SK-N-SH (cell line): ENCODE measurements at regions not wholly inside any gene's neighbourhood (a gene's known extent, or its start where the extent isn't known, plus 50 kb on each side); places are given as distances from the start of the nearest gene placed in this dataset.

Experiments used
- EP300 ChIP-seq, 2 experiments: IDR thresholded peaks; 2 replicates each; pipeline versions ENCODE4 v1.4.0 to v1.6.1; 2012; ENCODE audit warnings: borderline replicate concordance in 1 of 2, low read depth in 1 of 2, low read length in 1 of 2
- TF ChIP-seq, protein P1 (sequence below): IDR thresholded peaks from 2 replicates; pipeline ENCODE4 v1.4.0; 2012; ENCODE audit warnings: low read depth, borderline replicate concordance
- TF ChIP-seq, protein P2 (sequence below): fragments of 200-600 bp; sonication (generic); IDR thresholded peaks from 2 replicates; pipeline ENCODE4 v1.6.1; 2017; ENCODE audit warnings: antibody characterized with exemption, mild to moderate bottlenecking, moderate library complexity

DNA sequence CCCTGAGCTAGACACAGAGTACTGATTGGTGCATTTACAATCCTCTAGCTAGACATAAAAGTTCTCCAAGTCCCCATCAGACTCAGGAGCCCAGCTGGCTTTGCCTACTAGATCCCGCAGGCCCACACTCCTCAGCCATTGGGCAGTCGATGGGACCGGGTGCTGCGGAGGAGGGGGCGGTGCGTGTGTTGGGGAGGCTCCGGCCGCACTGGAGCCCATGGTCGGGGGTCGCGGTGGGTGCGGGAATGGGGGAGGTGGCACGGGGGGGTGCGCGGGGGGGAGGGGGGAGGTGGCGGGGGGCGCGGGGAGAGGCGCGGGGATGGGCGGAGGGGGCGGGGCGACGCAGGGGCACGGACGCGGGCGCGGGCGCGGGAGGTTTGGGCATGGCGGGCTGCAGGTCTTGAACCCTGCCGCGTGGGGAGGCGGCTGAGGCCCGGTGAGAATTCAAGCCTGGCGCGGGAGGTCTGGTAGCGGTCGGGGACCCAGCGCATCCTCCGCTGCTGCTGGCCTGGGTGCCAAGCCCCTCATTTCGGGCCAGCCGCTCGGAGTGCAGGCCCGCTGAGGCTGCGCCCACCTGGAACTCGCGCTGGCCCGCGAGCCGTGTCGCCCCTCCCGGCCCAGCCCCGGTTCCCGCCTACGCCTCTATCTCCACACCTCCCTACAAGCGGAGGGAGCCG is 674.1 kb downstream of the SLITRK5 start:
- TF ChIP-seq, protein P1, sequence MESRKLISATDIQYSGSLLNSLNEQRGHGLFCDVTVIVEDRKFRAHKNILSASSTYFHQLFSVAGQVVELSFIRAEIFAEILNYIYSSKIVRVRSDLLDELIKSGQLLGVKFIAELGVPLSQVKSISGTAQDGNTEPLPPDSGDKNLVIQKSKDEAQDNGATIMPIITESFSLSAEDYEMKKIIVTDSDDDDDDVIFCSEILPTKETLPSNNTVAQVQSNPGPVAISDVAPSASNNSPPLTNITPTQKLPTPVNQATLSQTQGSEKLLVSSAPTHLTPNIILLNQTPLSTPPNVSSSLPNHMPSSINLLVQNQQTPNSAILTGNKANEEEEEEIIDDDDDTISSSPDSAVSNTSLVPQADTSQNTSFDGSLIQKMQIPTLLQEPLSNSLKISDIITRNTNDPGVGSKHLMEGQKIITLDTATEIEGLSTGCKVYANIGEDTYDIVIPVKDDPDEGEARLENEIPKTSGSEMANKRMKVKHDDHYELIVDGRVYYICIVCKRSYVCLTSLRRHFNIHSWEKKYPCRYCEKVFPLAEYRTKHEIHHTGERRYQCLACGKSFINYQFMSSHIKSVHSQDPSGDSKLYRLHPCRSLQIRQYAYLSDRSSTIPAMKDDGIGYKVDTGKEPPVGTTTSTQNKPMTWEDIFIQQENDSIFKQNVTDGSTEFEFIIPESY = no peak
- no peak for TF ChIP-seq EP300 (IDR thresholded peaks at IDR 0.05; ENCODE audit: borderline replicate concordance in 1 of 2, low read depth in 1 of 2, low read length in 1 of 2)
- TF ChIP-seq, protein P2, sequence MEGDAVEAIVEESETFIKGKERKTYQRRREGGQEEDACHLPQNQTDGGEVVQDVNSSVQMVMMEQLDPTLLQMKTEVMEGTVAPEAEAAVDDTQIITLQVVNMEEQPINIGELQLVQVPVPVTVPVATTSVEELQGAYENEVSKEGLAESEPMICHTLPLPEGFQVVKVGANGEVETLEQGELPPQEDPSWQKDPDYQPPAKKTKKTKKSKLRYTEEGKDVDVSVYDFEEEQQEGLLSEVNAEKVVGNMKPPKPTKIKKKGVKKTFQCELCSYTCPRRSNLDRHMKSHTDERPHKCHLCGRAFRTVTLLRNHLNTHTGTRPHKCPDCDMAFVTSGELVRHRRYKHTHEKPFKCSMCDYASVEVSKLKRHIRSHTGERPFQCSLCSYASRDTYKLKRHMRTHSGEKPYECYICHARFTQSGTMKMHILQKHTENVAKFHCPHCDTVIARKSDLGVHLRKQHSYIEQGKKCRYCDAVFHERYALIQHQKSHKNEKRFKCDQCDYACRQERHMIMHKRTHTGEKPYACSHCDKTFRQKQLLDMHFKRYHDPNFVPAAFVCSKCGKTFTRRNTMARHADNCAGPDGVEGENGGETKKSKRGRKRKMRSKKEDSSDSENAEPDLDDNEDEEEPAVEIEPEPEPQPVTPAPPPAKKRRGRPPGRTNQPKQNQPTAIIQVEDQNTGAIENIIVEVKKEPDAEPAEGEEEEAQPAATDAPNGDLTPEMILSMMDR = no peak
